GM19467 (cell line): ENCODE measurements at regions not wholly inside any gene's neighbourhood (a gene's known extent, or its start where the extent isn't known, plus 50 kb on each side); places are given as distances from the start of the nearest gene placed in this dataset.

Source experiments
- ATAC-seq: cut with Tn5 transposase; IDR thresholded peaks from one replicate; pipeline ENCODE4 v1.9.1; 2021; ENCODE audit warnings: mild to moderate bottlenecking, moderate library complexity; ENCODE audit not compliant: unreplicated experiment

GRCh38 chr14:84750763-84751554 is 779.0 kb upstream of the FLRT2 start:
- no peak for ATAC-seq

GRCh38 chr14:84751745-84752144 is 778.2 kb upstream of the FLRT2 start:
- ATAC-seq, result no peak

GRCh38 chr14:84760489-84761126 is 769.3 kb upstream of the FLRT2 start:
- ATAC-seq, result no peak

- ATAC-seq, result no peak
These were observed 762.5 kb upstream of the FLRT2 start for GRCh38 chr14:84767434-84767833.

GRCh38 chr14:84770030-84770429 is 759.9 kb upstream of the FLRT2 start:
- no peak for ATAC-seq

- no peak for ATAC-seq
These were observed 752.6 kb upstream of the FLRT2 start for GRCh38 chr14:84777356-84777755.

- no peak for ATAC-seq
These were observed 747.0 kb upstream of the FLRT2 start for GRCh38 chr14:84782902-84783301.

- ATAC-seq, result no peak
These were observed 746.4 kb upstream of the FLRT2 start for GRCh38 chr14:84783511-84783910.

- ATAC-seq, result no peak
These were observed 743.9 kb upstream of the FLRT2 start for GRCh38 chr14:84785996-84786395.

GRCh38 chr14:84789012-84789411 is 740.9 kb upstream of the FLRT2 start:
- ATAC-seq, result no peak

- ATAC-seq, result no peak
These were observed 737.1 kb upstream of the FLRT2 start for GRCh38 chr14:84792722-84793410.

- ATAC-seq, result no peak
These were observed 732.6 kb upstream of the FLRT2 start for GRCh38 chr14:84797326-84797725.

- no peak for ATAC-seq
These were observed 725.5 kb upstream of the FLRT2 start for GRCh38 chr14:84804468-84804867.

- ATAC-seq, result no peak
These were observed 725.0 kb upstream of the FLRT2 start for GRCh38 chr14:84804895-84805294.

- no peak for ATAC-seq
These were observed 723.8 kb upstream of the FLRT2 start for GRCh38 chr14:84806181-84806580.

GRCh38 chr14:84806622-84807021 is 723.3 kb upstream of the FLRT2 start:
- ATAC-seq, result no peak

- ATAC-seq, result no peak
These were observed 722.3 kb upstream of the FLRT2 start for GRCh38 chr14:84807673-84808072.

GRCh38 chr14:84809158-84809557 is 720.8 kb upstream of the FLRT2 start:
- no peak for ATAC-seq

- ATAC-seq, result no peak
These were observed 715.6 kb upstream of the FLRT2 start for GRCh38 chr14:84814391-84814790.

- no peak for ATAC-seq
These were observed 710.4 kb upstream of the FLRT2 start for GRCh38 chr14:84819528-84819927.

- no peak for ATAC-seq
These were observed 704.3 kb upstream of the FLRT2 start for GRCh38 chr14:84825481-84826251.
